Right lobe of liver (tissue), 6 donors: ENCODE measurements at regions not wholly inside any gene's neighbourhood (a gene's known extent, or its start where the extent isn't known, plus 50 kb on each side); places are given as distances from the start of the nearest gene placed in this dataset.
"Not testable (repeated sequence)": the region's sequence is repeated elsewhere in the genome, so short reads cannot be mapped to it uniquely, and the experiment has no call there.

Experiments
- ATAC-seq, 4 donors: fragments of 200-7000 bp; cut with Tn5 transposase; one replicate each; pipeline ENCODE4 v1.9.1; 2020; ENCODE audit warnings: mild to moderate bottlenecking in 4 of 4, moderate library complexity in 4 of 4
- DNase-seq, 3 donors: peaks; one replicate each; pipeline ENCODE4 v3.0.0-alpha.2; 2020
- H3K27ac ChIP-seq, 3 donors: fragments of 200-600 bp; one replicate each; pipeline ENCODE4 v1.8.0; 2022
- H3K27me3 ChIP-seq, 2 donors: fragments of 200-600 bp; one replicate each; pipeline ENCODE4 v1.8.0; 2022
- H3K36me3 ChIP-seq, 4 donors: fragments of 200-600 bp; sonication (generic) in 1 of 4; one replicate each; pipeline versions ENCODE4 v1.5.1 to v1.8.0; 2017 to 2022; ENCODE audit warnings: control low read depth in 1 of 4
- H3K4me1 ChIP-seq, 4 donors: fragments of 200-600 bp; sonication (generic) in 1 of 4; one replicate each; pipeline versions ENCODE4 v1.5.1 to v1.8.0; 2017 to 2022; ENCODE audit warnings: control low read depth in 1 of 4
- H3K4me3 ChIP-seq, 3 donors: fragments of 200-600 bp; one replicate each; pipeline ENCODE4 v1.8.0; 2022
- H3K9me3 ChIP-seq, 4 donors: fragments of 200-600 bp; sonication (generic) in 1 of 4; one replicate each; pipeline versions ENCODE4 v1.5.1 to v1.8.0; 2017 to 2022; ENCODE audit warnings: control low read depth in 1 of 4
- POLR2A ChIP-seq: fragments of 450-650 bp; IDR thresholded peaks from one replicate; pipeline ENCODE4 v1.6.1; 2017; ENCODE audit warnings: antibody characterized with exemption, mild to moderate bottlenecking
- WGBS: methylation state at CpG from one replicate; pipeline ENCODE4 v1.1.6; 2018; ENCODE audit warnings: low coverage, low lambda C conversion rate; ENCODE audit not compliant: insufficient coverage; ENCODE audit errors: missing lambda C conversion rate; 5-methylcytosine and 5-hydroxymethylcytosine counted together
- intact Hi-C, 2 donors: fragments of 100-400 bp; cut with DNase I; formaldehyde crosslinking; loops; one replicate each; pipeline versions ENCODE4 v1.11.2 to v1.14.1; 2022
- TF ChIP-seq, protein P1 (sequence below), 4 donors: fragments of 200-600 bp in 3 of 4; fragments of 450-650 bp in 1 of 4; IDR thresholded peaks; one replicate each; pipeline versions ENCODE4 v1.5.1 to v1.8.0; 2016 to 2022; ENCODE audit warnings: antibody characterized with exemption in 4 of 4, mild to moderate bottlenecking in 2 of 4
- donor health status: DM: no; HTN: yes; CAD: no.
- donor health status: DM: no; HTN: no; CAD: no.
- donor health status: DM: no; HTN: no; CAD: no.
- donor health status: DM: no; HTN: yes; CAD: no.
- donor health status: DM: no; HTN: yes; CAD: no.

DNA sequence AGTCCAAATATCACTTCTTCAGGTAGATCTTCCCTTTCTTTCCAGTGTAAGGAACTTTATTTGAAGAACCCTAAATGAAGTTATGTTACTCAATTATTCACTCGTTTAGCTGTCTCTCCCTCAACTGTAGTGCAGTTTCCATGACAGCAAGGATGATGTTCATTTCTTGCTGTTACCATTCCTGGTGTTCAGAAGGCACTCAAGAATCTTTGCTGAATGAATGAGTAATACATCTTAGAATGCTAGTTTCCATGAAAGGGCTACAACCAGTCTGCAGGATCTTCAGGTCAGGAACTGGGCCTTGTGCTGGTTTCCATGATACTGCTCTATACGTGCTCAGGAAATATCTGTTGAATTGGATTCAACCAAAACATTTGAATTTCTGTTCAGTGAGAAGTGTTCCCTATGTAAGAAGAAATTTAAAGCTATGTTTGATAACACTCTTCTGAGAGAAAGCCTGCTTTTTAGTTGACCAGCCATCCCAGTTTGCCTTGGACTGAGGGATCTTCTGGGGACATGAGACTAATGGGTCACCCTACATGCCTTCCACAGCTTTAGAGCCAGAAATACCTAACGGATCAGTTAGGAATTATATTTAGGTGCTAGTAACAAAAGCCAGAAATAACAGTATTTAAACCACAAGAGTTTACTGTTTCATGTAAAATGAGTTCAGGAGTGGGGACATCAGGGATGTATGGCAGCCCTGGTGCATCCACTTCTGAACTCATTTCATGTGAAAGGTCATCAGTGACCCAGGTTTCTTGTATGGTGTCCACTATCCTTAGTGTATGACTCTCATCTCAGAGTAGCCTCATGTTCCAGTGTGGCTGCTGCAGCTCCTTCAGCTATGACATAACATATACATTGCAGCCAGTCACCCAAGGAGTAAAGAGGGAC is 500.1 kb upstream of the SGCD start:
- Histone ChIP-seq H3K4me1 (peaks cover 0 to 6% (median 0%) of the 10 kb centered on the region in 4 donors), H3K27me3 (no peaks in the 10 kb centered on the region), H3K36me3 (no peaks in the 10 kb centered on the region), H3K4me3 (no peak overlapping the region), H3K9me3 (no peaks in the 10 kb centered on the region), H3K27ac (no peak overlapping the region)
- WGBS: 66% methylated on average over 3 of the region's 3 CpGs
- TF ChIP-seq POLR2A: no peak
- TF ChIP-seq, protein P1, sequence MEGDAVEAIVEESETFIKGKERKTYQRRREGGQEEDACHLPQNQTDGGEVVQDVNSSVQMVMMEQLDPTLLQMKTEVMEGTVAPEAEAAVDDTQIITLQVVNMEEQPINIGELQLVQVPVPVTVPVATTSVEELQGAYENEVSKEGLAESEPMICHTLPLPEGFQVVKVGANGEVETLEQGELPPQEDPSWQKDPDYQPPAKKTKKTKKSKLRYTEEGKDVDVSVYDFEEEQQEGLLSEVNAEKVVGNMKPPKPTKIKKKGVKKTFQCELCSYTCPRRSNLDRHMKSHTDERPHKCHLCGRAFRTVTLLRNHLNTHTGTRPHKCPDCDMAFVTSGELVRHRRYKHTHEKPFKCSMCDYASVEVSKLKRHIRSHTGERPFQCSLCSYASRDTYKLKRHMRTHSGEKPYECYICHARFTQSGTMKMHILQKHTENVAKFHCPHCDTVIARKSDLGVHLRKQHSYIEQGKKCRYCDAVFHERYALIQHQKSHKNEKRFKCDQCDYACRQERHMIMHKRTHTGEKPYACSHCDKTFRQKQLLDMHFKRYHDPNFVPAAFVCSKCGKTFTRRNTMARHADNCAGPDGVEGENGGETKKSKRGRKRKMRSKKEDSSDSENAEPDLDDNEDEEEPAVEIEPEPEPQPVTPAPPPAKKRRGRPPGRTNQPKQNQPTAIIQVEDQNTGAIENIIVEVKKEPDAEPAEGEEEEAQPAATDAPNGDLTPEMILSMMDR (IDR thresholded peaks at IDR 0.05): no peak
- intact Hi-C loops: no loop called here
- DNase-seq: no peak
- ATAC-seq: no peak

DNA sequence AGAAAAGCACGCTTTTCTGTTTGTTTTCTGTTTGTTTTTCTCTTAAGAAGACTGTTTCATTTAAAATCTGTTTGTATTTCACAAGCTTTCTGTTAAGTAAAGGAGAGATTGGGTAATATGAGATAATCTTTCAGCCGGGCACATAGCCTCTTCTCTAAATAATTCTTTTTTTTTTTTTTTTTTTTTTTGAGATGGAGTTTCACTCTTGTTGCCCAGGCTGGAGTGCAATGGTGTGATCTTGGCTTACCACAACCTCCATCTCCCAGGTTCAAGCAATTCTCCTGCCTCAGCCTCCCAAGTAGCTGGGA is 499.5 kb upstream of the SGCD start:
- DNase-seq, H3K4me3 ChIP-seq, H3K9me3 ChIP-seq, intact Hi-C loops, H3K27ac ChIP-seq, H3K36me3 ChIP-seq, H3K27me3 ChIP-seq, H3K4me1 ChIP-seq: not testable (repeated sequence)
- WGBS: 29% methylated on average over 2 of the region's 2 CpGs
- peak in 2 of 4 donors; percentile 51 to 71 for ATAC-seq

DNA sequence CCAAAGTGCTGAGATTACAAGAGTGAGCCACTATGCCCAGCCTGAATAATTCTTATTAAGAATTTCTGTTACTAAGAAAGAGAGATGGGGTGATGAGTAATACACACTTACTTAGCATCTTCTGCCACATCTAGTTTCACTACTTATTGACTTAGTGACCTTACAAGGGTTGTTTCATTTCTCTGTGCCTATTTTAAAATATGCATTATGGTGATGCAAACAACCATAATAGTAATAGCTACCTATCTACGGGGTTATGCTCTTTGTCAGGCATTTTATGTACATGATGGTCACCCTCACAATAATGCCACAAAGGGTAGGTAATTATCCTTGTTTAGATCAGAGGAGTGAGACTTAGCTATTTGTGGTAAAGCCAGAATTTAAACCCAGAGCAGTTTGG is 499.0 kb upstream of the SGCD start:
- H3K4me1 ChIP-seq: peaks cover 0 to 6% (median 0%) of the 10 kb centered on the region in 4 donors
- TF ChIP-seq POLR2A: no peak
- TF ChIP-seq, protein P1 (IDR thresholded peaks at IDR 0.05): no peak
- intact Hi-C loops: no loop called here
- ATAC-seq (no peak), DNase-seq (no peak)
- no peak overlapping the region for H3K4me3 ChIP-seq
- H3K9me3 ChIP-seq: no peaks in the 10 kb centered on the region
- H3K36me3 ChIP-seq: no peaks in the 10 kb centered on the region
- no peaks in the 10 kb centered on the region for H3K27me3 ChIP-seq
- no peak overlapping the region for H3K27ac ChIP-seq
- 56% methylated on average over 1 of the region's 1 CpG for WGBS

DNA sequence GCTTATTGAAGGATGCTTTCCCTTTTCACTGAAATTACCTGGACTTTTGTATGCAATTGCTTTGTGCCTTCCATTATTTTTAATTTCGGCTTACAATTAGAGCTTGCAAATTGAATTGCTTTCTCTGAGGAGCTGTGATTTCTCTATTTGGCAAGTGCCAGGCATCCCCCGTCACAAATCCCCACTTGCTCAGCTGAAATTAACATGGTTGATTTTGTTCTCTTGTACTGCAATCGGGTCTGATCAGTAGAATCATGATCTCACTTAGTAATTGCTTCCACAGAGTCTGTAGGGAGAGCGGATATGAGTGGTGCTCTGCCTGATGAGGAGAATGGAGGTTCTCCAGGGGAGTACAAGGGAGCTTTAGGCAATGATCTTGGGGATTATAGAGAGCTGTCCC is 495.5 kb upstream of the SGCD start:
- ATAC-seq (no peak), DNase-seq (no peak)
- no peak overlapping the region for H3K4me3 ChIP-seq
- TF ChIP-seq, protein P1 (IDR thresholded peaks at IDR 0.05): no peak
- no peak for TF ChIP-seq POLR2A
- H3K9me3 ChIP-seq: no peaks in the 10 kb centered on the region
- no peaks in the 10 kb centered on the region for H3K36me3 ChIP-seq
- H3K27ac ChIP-seq: no peak overlapping the region
- peaks cover 0 to 6% (median 0%) of the 10 kb centered on the region in 4 donors for H3K4me1 ChIP-seq
- intact Hi-C loops: no loop called here
- no peaks in the 10 kb centered on the region for H3K27me3 ChIP-seq
- 80% methylated on average over 4 of the region's 4 CpGs for WGBS

DNA sequence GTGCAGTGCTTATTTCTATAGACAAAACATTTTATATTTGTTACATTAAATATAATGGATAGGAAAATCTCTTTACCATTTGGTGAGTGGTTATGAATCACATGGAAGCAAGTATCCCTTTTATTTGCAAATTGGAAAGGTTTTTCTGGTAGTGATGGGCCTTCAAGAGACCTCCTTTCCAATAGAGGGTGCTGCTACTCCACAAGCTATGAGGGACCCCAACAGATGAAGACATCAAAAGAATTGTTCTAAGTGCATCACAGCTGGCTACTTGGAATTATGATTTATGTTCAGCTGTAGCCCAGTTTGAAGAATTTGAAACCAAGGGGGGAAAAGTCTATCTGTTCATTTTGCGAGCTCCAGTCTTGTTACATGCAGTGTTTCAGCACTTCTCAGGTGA is 493.7 kb upstream of the SGCD start:
- no peaks in the 10 kb centered on the region for H3K4me1 ChIP-seq
- DNase-seq (no peak), ATAC-seq (no peak)
- H3K27ac ChIP-seq: no peak overlapping the region
- no peaks in the 10 kb centered on the region for H3K9me3 ChIP-seq
- no peak overlapping the region for H3K4me3 ChIP-seq
- no peaks in the 10 kb centered on the region for H3K27me3 ChIP-seq
- no peaks in the 10 kb centered on the region for H3K36me3 ChIP-seq
- intact Hi-C loops: no loop called here
- WGBS: 100% methylated on average over 1 of the region's 1 CpG
- TF ChIP-seq, protein P1 (IDR thresholded peaks at IDR 0.05): no peak
- TF ChIP-seq POLR2A: no peak
